SK-N-SH (cell line): ENCODE measurements at regions not wholly inside any gene's neighbourhood (a gene's known extent, or its start where the extent isn't known, plus 50 kb on each side); places are given as distances from the start of the nearest gene placed in this dataset.
"Not testable (repeated sequence)": the region's sequence is repeated elsewhere in the genome, so short reads cannot be mapped to it uniquely, and the experiment has no call there.

Experiments
- EP300 ChIP-seq, 2 experiments: IDR thresholded peaks; 2 replicates each; pipeline versions ENCODE4 v1.4.0 to v1.6.1; 2012; ENCODE audit warnings: borderline replicate concordance in 1 of 2, low read depth in 1 of 2, low read length in 1 of 2
- GATA2 ChIP-seq: sonication (generic); formaldehyde crosslinking; IDR thresholded peaks from 2 replicates; pipeline ENCODE4 v1.5.0; 2020; ENCODE audit warnings: mild to moderate bottlenecking, missing genetic modification reagents
- POLR2AphosphoS5 ChIP-seq: IDR thresholded peaks from 2 replicates; pipeline ENCODE4 v1.6.1; 2012; ENCODE audit warnings: low read depth, low read length
- REST ChIP-seq: IDR thresholded peaks from 2 replicates; pipeline ENCODE4 v1.6.1; 2012; ENCODE audit warnings: mild to moderate bottlenecking, low read depth, low read length, moderate library complexity
- RXRA ChIP-seq: IDR thresholded peaks from 2 replicates; pipeline ENCODE4 v1.4.0; 2012; ENCODE audit warnings: low read depth, mild to moderate bottlenecking, borderline replicate concordance
- SMC3 ChIP-seq: IDR thresholded peaks from 2 replicates; pipeline ENCODE4 v1.6.1; 2012; ENCODE audit warnings: low read depth, low read length, improper control_type of control experiment
- USF1 ChIP-seq: IDR thresholded peaks from 2 replicates; pipeline ENCODE4 v1.4.0; 2012; ENCODE audit warnings: low read depth, borderline replicate concordance
- USF2 ChIP-seq: fragments of 150-350 bp; IDR thresholded peaks from 2 replicates; pipeline ENCODE4 v1.6.1; 2017; ENCODE audit warnings: antibody characterized with exemption, low read length, low read depth, borderline replicate concordance
- TF ChIP-seq, protein P1 (sequence below): fragments of 200-600 bp; sonication (generic); IDR thresholded peaks from 2 replicates; pipeline ENCODE4 v1.6.1; 2017; ENCODE audit warnings: antibody characterized with exemption, mild to moderate bottlenecking, moderate library complexity

DNA sequence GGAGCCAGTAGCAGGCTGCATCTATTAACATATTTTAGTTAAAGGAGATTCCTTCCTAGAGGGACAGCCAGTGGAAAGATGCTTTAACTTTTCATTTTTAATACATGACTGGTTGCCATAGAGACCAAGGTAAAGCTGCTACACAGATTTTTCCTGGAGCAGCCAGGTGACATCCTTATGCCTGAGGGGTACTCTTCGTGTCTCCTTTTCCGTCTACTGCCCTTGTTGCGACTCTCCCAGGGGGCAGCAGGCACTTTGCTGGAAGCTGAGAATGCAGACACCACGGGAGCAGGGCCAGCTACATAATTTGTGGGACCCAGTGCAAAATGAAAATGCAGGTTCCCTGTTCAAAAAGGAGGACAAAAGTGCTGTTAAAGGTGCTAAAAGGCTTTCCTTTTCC is 340.4 kb downstream of the CEP170 start:
- TF ChIP-seq REST; USF1; USF2; POLR2AphosphoS5; SMC3; EP300 (IDR thresholded peaks at IDR 0.05; ENCODE audit: borderline replicate concordance in 1 of 2, low read depth in 1 of 2, low read length in 1 of 2); GATA2 (CRISPR knock-in tag); RXRA: not testable (repeated sequence)
- TF ChIP-seq, protein P1, sequence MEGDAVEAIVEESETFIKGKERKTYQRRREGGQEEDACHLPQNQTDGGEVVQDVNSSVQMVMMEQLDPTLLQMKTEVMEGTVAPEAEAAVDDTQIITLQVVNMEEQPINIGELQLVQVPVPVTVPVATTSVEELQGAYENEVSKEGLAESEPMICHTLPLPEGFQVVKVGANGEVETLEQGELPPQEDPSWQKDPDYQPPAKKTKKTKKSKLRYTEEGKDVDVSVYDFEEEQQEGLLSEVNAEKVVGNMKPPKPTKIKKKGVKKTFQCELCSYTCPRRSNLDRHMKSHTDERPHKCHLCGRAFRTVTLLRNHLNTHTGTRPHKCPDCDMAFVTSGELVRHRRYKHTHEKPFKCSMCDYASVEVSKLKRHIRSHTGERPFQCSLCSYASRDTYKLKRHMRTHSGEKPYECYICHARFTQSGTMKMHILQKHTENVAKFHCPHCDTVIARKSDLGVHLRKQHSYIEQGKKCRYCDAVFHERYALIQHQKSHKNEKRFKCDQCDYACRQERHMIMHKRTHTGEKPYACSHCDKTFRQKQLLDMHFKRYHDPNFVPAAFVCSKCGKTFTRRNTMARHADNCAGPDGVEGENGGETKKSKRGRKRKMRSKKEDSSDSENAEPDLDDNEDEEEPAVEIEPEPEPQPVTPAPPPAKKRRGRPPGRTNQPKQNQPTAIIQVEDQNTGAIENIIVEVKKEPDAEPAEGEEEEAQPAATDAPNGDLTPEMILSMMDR: not testable (repeated sequence)
